ENCODE measurements at regions not wholly inside any gene's neighbourhood (a gene's known extent, or its start where the extent isn't known, plus 50 kb on each side); places are given as distances from the start of the nearest gene placed in this dataset.

- TF ChIP-seq, protein P1, sequence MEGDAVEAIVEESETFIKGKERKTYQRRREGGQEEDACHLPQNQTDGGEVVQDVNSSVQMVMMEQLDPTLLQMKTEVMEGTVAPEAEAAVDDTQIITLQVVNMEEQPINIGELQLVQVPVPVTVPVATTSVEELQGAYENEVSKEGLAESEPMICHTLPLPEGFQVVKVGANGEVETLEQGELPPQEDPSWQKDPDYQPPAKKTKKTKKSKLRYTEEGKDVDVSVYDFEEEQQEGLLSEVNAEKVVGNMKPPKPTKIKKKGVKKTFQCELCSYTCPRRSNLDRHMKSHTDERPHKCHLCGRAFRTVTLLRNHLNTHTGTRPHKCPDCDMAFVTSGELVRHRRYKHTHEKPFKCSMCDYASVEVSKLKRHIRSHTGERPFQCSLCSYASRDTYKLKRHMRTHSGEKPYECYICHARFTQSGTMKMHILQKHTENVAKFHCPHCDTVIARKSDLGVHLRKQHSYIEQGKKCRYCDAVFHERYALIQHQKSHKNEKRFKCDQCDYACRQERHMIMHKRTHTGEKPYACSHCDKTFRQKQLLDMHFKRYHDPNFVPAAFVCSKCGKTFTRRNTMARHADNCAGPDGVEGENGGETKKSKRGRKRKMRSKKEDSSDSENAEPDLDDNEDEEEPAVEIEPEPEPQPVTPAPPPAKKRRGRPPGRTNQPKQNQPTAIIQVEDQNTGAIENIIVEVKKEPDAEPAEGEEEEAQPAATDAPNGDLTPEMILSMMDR (IDR thresholded peaks at IDR 0.05), result no peak
- TF ChIP-seq POLR2A (IDR thresholded peaks at IDR 0.05), result no peak
Measured at GRCh38 chr3:194028434-194029004, 107.4 kb upstream of the HES1 start.
